ENCODE measurements at regions not wholly inside any gene's neighbourhood (a gene's known extent, or its start where the extent isn't known, plus 50 kb on each side); places are given as distances from the start of the nearest gene placed in this dataset.

DNA sequence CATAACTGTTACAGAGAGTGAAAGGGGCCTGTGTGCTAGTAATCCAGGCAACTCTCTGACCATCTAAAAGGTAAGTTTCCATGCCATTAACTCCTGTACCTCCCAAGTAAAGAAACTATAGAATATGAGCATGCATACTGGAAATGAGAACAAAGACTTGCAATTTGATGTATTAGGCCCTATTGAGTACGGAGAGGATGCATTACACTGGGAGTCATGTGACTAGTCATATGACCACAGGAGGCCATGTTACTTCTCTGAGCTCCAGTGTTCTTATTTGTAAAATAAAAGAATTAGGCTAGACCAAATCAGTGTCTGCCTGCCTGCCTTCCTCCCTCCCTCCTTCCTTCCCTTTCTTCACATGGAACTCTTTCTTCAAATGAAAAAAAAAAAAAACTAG lies 440.1 kb upstream of the CCDC196 start:
- Histone ChIP-seq H3K36me3 (no peaks in the 10 kb centered on the region), H3K27ac (no peak overlapping the region)

DNA sequence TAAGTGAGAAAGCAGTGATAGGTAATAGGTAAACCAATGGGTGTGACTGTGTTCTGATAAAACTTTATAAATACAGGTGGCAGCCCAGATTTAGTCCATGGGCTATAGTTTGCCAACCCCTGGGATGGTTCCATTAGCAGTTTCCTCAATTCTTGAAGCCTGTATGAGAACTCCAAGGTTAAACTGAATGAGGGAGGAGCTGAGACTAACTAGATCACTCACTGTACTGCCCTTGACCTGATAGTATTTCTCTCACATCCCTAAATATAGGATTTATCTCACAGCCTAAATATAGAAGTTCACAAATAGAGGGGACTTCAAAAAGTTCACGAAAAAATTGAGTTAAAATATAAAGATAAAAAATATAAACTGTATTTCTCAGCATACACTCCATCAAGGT lies 439.6 kb upstream of the CCDC196 start:
- Histone ChIP-seq H3K27me3 (replicated peaks) (no peaks in the 10 kb centered on the region), H3K9me3 (replicated peaks) (no peaks in the 10 kb centered on the region), H3K4me3 (no peak overlapping the region), H3K4me1 (replicated peaks) (no peaks in the 10 kb centered on the region), H3K36me3 (no peaks in the 10 kb centered on the region), H3K27ac (no peak overlapping the region)
- DNase-seq (ENCODE audit: low read depth in 1 of 2, low spot score in 2 of 2), result no peak

More for the DNA sequence above, 440.1 kb upstream of the CCDC196 start:
- no peak for DNase-seq (ENCODE audit: low read depth in 1 of 2, low spot score in 2 of 2)
- H3K4me1 ChIP-seq (replicated peaks), result no peaks in the 10 kb centered on the region
- H3K9me3 ChIP-seq (replicated peaks), result no peaks in the 10 kb centered on the region
- no peaks in the 10 kb centered on the region for H3K27me3 ChIP-seq (replicated peaks)
- no peak overlapping the region for H3K4me3 ChIP-seq

DNA sequence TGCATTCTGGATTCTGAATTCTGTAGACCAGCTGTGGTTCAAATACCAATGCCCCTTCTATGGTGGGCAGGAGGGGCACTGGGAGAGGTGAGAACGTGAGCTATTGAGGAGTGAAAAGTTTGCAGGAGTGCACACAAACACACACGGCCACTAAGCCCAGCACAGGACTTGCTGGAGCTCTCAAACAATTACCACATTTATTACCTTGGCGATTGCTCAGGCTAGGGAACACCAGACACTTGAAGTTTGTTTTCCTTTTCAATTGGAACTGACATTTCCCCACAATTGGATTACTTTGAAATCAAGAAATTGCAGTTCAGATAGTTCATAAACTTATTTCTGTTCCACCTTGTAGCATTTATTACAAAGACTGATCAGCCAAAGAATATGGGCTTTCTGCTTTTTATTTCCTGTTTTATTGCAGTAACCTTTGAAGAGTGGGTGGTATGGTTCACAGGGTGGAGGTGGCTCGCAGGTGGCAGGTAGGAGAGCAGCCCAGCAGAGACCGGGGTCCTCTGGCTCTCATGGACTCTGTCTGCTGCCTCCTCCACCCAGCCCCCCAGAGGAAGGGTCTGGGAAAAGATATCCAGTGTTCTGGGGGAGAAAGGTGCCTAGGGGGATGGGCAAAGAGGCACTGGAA lies 429.8 kb upstream of the CCDC196 start:
- Histone ChIP-seq H3K4me1 (replicated peaks) (no peaks in the 10 kb centered on the region), H3K36me3 (no peaks in the 10 kb centered on the region), H3K27ac (no peak overlapping the region), H3K27me3 (replicated peaks) (no peaks in the 10 kb centered on the region), H3K4me3 (no peak overlapping the region), H3K9me3 (replicated peaks) (no peaks in the 10 kb centered on the region)
- DNase-seq (ENCODE audit: low read depth in 1 of 2, low spot score in 2 of 2), result no peak

DNA sequence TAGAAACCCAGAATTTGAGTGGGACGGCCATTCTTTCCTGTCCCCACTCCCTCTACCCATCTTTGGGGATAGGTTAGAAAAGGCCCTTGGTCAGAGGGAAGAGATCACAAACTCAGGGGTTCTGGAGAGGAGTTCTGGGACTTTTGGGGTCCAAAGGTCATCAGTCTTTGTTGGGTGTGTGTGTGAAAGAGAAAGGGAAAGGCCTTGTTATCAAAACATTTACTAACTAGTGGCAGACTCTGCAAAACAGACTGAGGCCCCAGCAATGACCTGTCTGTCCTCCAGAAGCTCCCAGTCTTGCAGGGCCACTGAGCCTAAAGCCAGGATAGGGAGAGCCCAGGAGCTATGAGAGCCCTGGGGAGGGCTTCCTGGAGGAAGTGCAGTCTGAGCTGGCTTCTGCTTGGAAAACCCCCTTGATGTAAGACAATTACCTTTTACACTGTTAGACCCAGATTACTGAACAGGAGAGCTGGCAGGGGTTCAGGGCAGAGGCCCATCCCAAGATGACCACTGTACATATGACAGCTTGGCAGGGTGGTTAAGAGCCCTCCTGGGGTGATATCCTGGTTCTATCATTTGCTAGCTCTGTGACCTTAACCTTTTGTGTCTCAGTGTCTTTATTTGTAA lies 429.1 kb upstream of the CCDC196 start:
- no peaks in the 10 kb centered on the region for H3K27me3 ChIP-seq (replicated peaks)
- H3K27ac ChIP-seq, result no peak overlapping the region
- no peak for DNase-seq (ENCODE audit: low read depth in 1 of 2, low spot score in 2 of 2)
- no peaks in the 10 kb centered on the region for H3K36me3 ChIP-seq
- no peaks in the 10 kb centered on the region for H3K4me1 ChIP-seq (replicated peaks)
- no peak overlapping the region for H3K4me3 ChIP-seq
- H3K9me3 ChIP-seq (replicated peaks), result no peaks in the 10 kb centered on the region

DNA sequence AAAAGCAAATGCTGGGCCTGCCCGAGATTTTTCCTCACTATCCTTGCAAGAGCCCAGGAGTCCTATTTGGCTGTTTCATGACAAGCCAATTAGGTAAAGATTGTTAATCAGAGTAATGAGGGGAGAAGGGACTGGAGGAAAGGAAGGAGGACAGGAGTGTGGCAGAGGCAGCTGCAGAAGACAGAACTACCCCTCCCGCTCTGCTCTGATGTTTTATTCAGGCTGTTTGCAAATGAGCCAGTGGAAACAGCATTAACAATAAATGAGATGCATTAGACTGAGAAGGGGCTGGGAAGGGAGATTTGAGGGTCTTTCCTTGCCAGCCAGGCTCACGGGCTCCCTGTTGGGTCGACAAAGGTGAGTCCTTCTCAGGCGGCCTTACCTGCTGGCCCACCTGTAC lies 421.0 kb upstream of the CCDC196 start:
- no peaks in the 10 kb centered on the region for H3K27me3 ChIP-seq (replicated peaks)

DNA sequence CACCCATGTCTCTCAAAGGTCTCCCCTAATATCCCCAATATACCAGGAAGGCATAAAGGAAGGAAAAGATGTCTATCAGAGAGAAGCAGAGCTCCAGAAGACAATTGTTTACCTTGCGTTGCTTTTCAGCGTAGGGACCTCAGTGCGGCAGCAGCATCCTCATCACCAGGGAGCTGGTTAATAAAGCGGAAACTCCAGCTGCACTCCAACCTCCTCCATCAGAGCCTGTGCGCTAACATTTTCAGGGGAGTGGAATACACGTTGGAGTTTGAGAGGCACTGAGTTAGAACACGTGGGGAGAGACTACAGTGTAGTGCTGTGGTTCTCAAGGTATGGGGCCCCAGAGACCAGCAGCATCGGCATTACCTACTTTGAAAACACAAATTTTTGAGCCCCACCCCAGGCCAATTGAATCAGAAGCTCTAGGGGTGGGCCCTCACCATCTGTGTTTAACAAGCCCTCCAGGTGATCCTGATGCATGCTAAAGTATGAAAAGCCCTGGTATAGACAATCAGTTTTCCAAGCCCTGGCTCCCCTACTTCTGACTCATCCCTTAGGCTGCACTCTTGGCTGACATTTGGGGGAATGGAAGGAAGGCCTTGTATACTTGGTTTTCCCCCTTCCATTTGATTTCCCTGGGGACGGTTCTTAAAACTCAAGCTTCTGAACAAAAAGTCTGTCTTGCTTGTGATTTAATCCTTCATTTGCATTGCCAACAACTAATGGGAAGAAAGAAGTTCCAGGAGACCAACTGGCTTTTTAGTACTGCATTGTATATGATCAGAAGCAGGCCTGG lies 419.0 kb upstream of the CCDC196 start:
- Histone ChIP-seq H3K4me1 (replicated peaks) (no peaks in the 10 kb centered on the region), H3K9me3 (replicated peaks) (no peaks in the 10 kb centered on the region), H3K27ac (no peak overlapping the region), H3K36me3 (no peaks in the 10 kb centered on the region), H3K27me3 (replicated peaks) (peaks cover 3% of the 10 kb centered on the region; the same call in 1 of the 2 replicates), H3K4me3 (no peak overlapping the region)
- no peak for DNase-seq (ENCODE audit: low read depth in 1 of 2, low spot score in 2 of 2)

More for the DNA sequence above, 421.0 kb upstream of the CCDC196 start:
- Histone ChIP-seq H3K4me1 (replicated peaks) (no peaks in the 10 kb centered on the region), H3K36me3 (no peaks in the 10 kb centered on the region), H3K27ac (no peak overlapping the region), H3K4me3 (no peak overlapping the region), H3K9me3 (replicated peaks) (no peaks in the 10 kb centered on the region)
- no peak for DNase-seq (ENCODE audit: low read depth in 1 of 2, low spot score in 2 of 2)

DNA sequence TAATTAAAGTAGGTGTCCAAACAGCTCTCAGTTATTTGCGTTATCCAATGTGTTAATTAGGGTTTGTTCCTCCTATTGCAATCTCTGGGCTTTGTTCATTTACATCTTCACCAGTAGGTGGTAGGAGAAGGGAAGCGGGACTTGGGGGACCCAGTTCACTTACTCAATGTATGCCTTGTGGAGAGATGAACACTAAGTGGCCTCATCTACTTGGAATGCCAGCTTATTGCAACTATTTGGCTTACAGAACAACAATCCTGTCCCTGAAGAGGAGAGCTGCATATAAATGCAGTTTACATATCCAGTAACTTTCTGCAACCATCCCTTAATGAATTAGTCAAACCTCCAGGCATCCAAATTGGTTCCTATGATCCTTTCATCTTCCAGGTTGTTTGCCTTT lies 417.1 kb upstream of the CCDC196 start:
- peaks cover 3% of the 10 kb centered on the region; the same call in 1 of the 2 replicates for H3K27me3 ChIP-seq (replicated peaks)
- DNase-seq (ENCODE audit: low read depth in 1 of 2, low spot score in 2 of 2), result no peak
- no peaks in the 10 kb centered on the region for H3K4me1 ChIP-seq (replicated peaks)
- H3K9me3 ChIP-seq (replicated peaks), result no peaks in the 10 kb centered on the region
- no peak overlapping the region for H3K4me3 ChIP-seq
- H3K27ac ChIP-seq, result no peak overlapping the region
- no peaks in the 10 kb centered on the region for H3K36me3 ChIP-seq

DNA sequence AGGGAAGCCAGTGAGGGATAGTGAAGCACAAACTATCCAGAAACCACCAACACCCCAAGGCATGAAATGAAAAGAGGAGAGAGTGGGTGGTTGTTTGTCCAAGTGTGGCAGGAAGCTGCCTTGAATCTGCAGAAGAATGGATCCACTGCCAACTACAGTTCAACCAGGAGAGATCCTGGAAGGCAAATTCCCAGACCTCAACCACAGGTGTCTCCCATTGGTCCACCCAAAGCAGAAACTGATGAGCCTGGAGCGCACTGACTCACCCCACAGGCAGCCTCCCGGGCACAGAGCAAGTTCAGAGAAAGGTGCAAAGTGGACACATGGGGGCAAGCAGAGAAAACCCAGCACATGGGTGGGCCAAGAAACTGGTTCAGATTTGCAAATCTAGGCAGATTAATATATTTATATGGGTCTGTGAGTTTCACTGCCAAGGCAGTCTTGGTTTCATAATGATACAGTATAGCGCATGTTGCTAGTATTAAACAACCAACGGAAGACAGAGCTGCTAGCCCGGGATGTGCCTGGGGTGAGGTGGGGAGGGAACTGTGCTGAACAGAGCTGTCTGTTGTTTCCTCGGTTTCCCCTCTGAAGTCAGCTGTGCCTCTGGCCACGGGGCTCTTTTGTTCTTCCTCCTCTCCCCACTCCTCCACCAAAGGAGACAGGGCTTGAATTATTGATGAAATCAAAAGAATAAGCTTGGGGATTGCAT lies 416.2 kb upstream of the CCDC196 start:
- H3K27ac ChIP-seq, result no peak overlapping the region
- no peaks in the 10 kb centered on the region for H3K4me1 ChIP-seq (replicated peaks)
- H3K4me3 ChIP-seq, result no peak overlapping the region
- no peaks in the 10 kb centered on the region for H3K9me3 ChIP-seq (replicated peaks)
- no peaks in the 10 kb centered on the region for H3K36me3 ChIP-seq
- DNase-seq (ENCODE audit: low read depth in 1 of 2, low spot score in 2 of 2), result no peak
- peaks cover 3% of the 10 kb centered on the region; the same call in 1 of the 2 replicates for H3K27me3 ChIP-seq (replicated peaks)

DNA sequence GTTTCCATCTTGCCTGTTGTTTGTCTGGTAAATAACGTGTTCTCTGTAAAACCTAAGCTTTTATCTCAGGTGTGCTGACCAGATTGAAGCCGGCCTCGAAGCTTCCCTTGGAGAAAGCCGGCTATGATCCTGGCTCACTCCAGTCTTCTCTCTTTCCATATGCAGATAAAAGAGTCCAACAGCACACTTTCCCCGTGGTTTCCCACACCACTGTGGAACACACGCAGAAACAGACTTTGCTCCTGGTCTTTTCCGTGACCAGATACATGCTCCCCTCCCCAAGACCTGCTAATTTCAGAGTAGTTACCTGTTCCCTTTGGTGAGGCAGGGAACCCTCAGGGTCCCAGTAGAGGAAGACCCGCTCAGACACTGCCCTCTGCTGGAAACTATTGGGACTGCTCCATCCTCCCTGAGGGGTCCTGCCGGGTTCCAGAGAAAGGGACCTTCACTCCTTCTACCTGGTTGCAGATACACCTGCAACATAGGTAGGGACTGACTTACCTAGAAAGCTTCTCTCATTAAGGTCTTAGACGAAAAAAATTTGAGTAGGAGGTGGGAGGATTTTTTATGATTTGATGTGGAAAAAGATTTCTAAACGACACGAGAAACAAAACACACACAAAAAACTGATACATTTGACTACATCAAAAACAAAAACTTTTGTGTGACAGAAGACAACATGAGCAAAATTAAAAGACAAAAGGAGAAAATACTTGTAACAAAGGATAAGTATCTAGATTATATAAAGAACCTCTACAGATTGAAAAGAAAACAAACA lies 415.4 kb upstream of the CCDC196 start:
- Histone ChIP-seq H3K27ac (no peak overlapping the region), H3K36me3 (no peaks in the 10 kb centered on the region), H3K27me3 (replicated peaks) (peaks cover 5% of the 10 kb centered on the region; the same call in 1 of the 2 replicates), H3K9me3 (replicated peaks) (no peaks in the 10 kb centered on the region), H3K4me1 (replicated peaks) (no peaks in the 10 kb centered on the region), H3K4me3 (no peak overlapping the region)
- peak in 1 of 2 experiments; percentile 23 for DNase-seq (ENCODE audit: low read depth in 1 of 2, low spot score in 2 of 2)

DNA sequence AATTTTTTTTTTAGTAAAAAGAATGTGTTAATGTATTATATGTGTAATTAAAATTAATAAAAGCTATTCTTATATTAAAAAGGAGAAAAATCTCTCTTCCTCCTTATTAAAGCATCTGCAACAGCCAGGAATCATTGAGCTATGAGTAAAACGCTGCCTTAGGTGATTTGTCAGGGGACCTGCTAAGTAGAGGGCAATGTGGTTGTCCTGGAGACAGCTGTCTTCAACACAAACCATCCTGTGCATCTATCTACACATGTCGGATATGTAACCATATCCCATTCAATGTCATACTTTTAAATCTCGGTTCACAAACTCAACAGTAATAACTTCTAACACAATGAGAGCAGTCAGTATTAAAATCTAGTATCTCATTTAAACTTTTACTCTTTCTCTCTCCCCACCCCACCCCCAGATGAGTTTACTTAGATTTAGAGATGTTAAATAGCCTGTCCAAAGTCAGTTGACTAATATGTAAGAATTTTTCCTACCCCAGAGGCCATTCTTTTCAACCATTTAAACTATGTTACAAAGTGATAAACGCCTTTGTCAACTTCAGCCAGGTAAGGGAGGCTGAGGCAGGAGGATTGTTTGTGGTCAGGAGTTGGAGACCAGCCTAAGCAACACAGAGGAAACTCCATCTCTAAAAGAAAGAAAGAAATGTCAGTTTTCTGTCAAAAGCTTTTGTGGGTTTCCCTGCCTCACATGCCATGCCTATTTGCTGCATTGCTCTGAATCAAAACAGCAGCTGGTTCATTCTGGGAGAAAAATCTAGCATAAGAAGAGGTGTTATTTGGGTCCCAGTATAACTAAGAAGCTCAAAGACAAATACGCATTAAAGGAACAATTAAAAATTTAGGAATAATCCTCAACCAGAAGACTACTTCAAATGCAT lies 413.7 kb upstream of the CCDC196 start:
- Histone ChIP-seq H3K4me1 (replicated peaks) (no peaks in the 10 kb centered on the region), H3K27ac (no peak overlapping the region), H3K27me3 (replicated peaks) (peaks cover 5% of the 10 kb centered on the region; the same call in 1 of the 2 replicates), H3K36me3 (no peaks in the 10 kb centered on the region), H3K4me3 (no peak overlapping the region), H3K9me3 (replicated peaks) (no peaks in the 10 kb centered on the region)
- no peak for DNase-seq (ENCODE audit: low read depth in 1 of 2, low spot score in 2 of 2)

DNA sequence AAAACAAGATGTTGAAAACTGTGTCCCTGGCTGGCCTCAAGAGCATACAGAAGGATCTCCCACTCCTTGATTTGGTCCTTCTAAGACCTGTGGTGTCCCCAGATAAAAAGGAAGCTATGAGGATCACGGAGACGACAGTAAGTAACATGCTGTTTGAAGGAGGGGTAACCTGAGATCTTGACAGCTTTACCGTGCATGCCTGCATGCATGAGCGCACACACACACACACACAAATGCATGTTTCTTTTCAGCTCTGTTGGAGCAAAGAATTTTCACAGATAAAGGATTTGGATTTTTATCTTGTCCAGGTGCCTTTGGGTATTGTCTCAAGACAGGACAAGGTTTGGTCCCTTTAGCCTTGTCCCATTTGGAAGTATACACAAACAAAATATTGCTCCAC lies 411.6 kb upstream of the CCDC196 start:
- no peaks in the 10 kb centered on the region for H3K9me3 ChIP-seq (replicated peaks)
- H3K4me1 ChIP-seq (replicated peaks), result no peaks in the 10 kb centered on the region
- peaks cover 5% of the 10 kb centered on the region; the same call in 1 of the 2 replicates for H3K27me3 ChIP-seq (replicated peaks)
- H3K36me3 ChIP-seq, result no peaks in the 10 kb centered on the region
- DNase-seq (ENCODE audit: low read depth in 1 of 2, low spot score in 2 of 2), result no peak
- H3K27ac ChIP-seq, result no peak overlapping the region
- H3K4me3 ChIP-seq, result no peak overlapping the region

DNA sequence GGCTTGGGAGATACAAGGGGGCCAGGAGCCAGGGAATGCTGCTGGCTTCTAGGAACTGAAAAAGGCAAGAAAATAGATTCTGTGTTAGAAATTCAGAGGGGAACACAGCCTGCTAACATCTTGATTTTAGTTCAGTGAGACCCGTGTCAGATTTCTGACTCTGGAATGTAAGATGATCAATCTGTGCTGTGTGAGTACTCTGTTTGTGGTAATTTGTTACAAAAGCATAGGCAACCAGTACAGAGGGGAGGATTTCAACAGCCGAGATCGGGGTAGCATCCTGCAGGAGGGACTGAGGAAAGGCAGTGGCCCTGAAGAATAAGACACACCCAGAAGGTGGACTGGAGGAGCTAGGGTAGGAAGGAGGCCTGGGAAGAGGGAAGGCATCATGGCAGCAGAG lies 410.0 kb upstream of the CCDC196 start:
- Histone ChIP-seq H3K4me1 (replicated peaks) (no peaks in the 10 kb centered on the region), H3K36me3 (no peaks in the 10 kb centered on the region), H3K9me3 (replicated peaks) (no peaks in the 10 kb centered on the region), H3K27me3 (replicated peaks) (0 out of 2 replicates have a peak, but pooled peaks cover 5% of the 10 kb centered on the region), H3K4me3 (no peak overlapping the region), H3K27ac (no peak overlapping the region)
- no peak for DNase-seq (ENCODE audit: low read depth in 1 of 2, low spot score in 2 of 2)

Measured in SJSA1 (cell line).